ENCODE measurements at regions not wholly inside any gene's neighbourhood (a gene's known extent, or its start where the extent isn't known, plus 50 kb on each side); places are given as distances from the start of the nearest gene placed in this dataset.

GRCh38 chr1:239998312-239998649 lies 93.4 kb upstream of the FMN2 start (continued):
- TF ChIP-seq HBP1 (CRISPR knock-in tag; IDR thresholded peaks at IDR 0.05) (no peak), THRA (IDR thresholded peaks at IDR 0.05) (no peak)

GRCh38 chr1:239999170-239999569 lies 92.5 kb upstream of the FMN2 start:
- CTCF ChIA-PET (ENCODE audit: low intra/inter-chr PET ratio) = no interaction called here
- Histone ChIP-seq H3K4me3 (no peak overlapping the region), H3K36me3 (ENCODE audit: control insufficient read depth, insufficient read depth, low read length) (no peaks in the 10 kb centered on the region), H3K4me2 (ENCODE audit: insufficient read depth, low read length) (no peak overlapping the region), H3K9me3 (replicated peaks; ENCODE audit: control insufficient read depth, insufficient read depth, low read depth, low read length) (no peaks in the 10 kb centered on the region), H3K9ac (ENCODE audit: insufficient read depth in 1 of 2, low read depth in 2 of 2, low read length in 2 of 2) (no peak overlapping the region), H2AFZ (ENCODE audit: low read depth, low read length) (no peak overlapping the region), H3K4me1 (replicated peaks in 1 of 2; ENCODE audit: control insufficient read depth in 2 of 2, insufficient read depth in 2 of 2, low read length in 2 of 2) (peaks cover 0 to 5% of the 10 kb centered on the region in 2 experiments; a peak in 1 of 5 replicates), H3K27me3 (ENCODE audit: control insufficient read depth in 2 of 2, insufficient read depth in 2 of 2, low read length in 2 of 2) (no peaks in the 10 kb centered on the region), H4K20me1 (replicated peaks; ENCODE audit: control insufficient read depth, insufficient read depth, low read length) (no peaks in the 10 kb centered on the region), H3K27ac (ENCODE audit: extremely low read depth, low read depth, low read length) (no peak overlapping the region), H3K79me2 (ENCODE audit: control insufficient read depth, insufficient read depth, low read length) (no peaks in the 10 kb centered on the region), H3K9me1 (ENCODE audit: control insufficient read depth, insufficient read depth, low read length) (no peaks in the 10 kb centered on the region)
- BruUV-seq (replicated peaks) = no TSS peak
- DNase-seq (ENCODE audit: extremely low read depth in 1 of 4, low spot score in 3 of 4) (no peak), FAIRE-seq (no peak), ATAC-seq (no peak)
- POLR2A ChIA-PET = no interaction called here
- in situ Hi-C loops (cut with MboI) (no loop called here), intact Hi-C loops (cut with micrococcal nuclease) (no loop called here)
- 0% methylated on average over 2 of the region's 2 CpGs for WGBS (ENCODE audit: insufficient coverage, low coverage, missing lambda C conversion rate)
- TF ChIP-seq HNRNPH1 (optimal IDR thresholded peaks at IDR 0.05; ENCODE audit: low read depth, low read length) = no peak
- TF ChIP-seq MNT (conservative IDR thresholded peaks at IDR 0.05) = no peak
- TF ChIP-seq KAT8 (IDR thresholded peaks at IDR 0.05; ENCODE audit: low read depth) = no peak
- TF ChIP-seq RNF2 (IDR thresholded peaks at IDR 0.05) = no peak
- TF ChIP-seq IFI16 (CRISPR knock-in tag; IDR thresholded peaks at IDR 0.05) = no peak
- TF ChIP-seq ZNF507 (tag; conservative IDR thresholded peaks at IDR 0.05) = no peak
- TF ChIP-seq E2F5 (CRISPR knock-in tag; IDR thresholded peaks at IDR 0.05) = no peak
- no peak for TF ChIP-seq ZNF140 (CRISPR knock-in tag; IDR thresholded peaks at IDR 0.05)
- no peak for TF ChIP-seq LEF1 (IDR thresholded peaks at IDR 0.05)
- TF ChIP-seq U2AF2 (optimal IDR thresholded peaks at IDR 0.05; ENCODE audit: low read depth, low read length) = no peak
- TF ChIP-seq FOXP1 (CRISPR knock-in tag; IDR thresholded peaks at IDR 0.05) = no peak
- no peak for TF ChIP-seq EWSR1 (IDR thresholded peaks at IDR 0.05; ENCODE audit: borderline replicate concordance, low read depth, partially characterized antibody)
- no peak for TF ChIP-seq RBM39 (optimal IDR thresholded peaks at IDR 0.05; ENCODE audit: low read depth, low read length)
- no peak for TF ChIP-seq TOE1 (IDR thresholded peaks at IDR 0.05; ENCODE audit: borderline replicate concordance)
- TF ChIP-seq TOE1 (CRISPR knock-in tag; IDR thresholded peaks at IDR 0.05; ENCODE audit: borderline replicate concordance, low read depth) = no peak
- TF ChIP-seq IRF2 (CRISPR knock-in tag; IDR thresholded peaks at IDR 0.05) = no peak
- TF ChIP-seq TCF15 (CRISPR knock-in tag; IDR thresholded peaks at IDR 0.05) = no peak

Data from K562 (cell line).